NCI-H2171 treated with DMSO at 0.1 percent for 48 hours (cell line): ENCODE measurements at regions not wholly inside any gene's neighbourhood (a gene's known extent, or its start where the extent isn't known, plus 50 kb on each side); places are given as distances from the start of the nearest gene placed in this dataset.

Experiments
- DNase-seq: peaks from one replicate; lab custom pipeline; 2025; lab: John Stamatoyannopoulos, UW

DNA sequence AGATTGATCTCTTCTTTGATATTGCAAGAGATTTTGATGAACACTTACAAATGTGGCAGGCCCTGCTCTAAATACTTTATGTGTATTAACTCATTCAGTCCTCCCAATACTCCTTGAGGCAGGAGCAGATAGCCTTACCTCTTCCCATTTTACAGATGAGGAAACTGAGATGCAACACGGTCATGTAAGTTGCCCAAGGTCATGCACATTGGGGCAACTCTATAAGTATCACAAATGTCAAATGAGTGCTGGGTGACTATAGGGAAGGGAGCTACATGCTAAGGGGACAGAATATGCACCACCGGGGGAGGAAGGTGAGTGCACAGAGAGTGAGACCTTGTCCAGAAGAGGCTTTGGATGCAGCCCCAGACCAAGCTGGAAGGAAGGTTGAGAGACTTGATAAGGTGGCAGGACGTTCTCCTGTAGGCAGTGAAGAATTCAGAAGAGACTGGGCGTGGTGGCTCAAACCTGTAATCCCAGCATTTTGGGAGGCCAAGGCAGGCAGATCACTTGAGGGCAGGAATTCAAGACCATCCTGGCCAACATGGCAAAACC lies 132.3 kb upstream of the PWP1 start:
- DNase-seq: no peak

DNA sequence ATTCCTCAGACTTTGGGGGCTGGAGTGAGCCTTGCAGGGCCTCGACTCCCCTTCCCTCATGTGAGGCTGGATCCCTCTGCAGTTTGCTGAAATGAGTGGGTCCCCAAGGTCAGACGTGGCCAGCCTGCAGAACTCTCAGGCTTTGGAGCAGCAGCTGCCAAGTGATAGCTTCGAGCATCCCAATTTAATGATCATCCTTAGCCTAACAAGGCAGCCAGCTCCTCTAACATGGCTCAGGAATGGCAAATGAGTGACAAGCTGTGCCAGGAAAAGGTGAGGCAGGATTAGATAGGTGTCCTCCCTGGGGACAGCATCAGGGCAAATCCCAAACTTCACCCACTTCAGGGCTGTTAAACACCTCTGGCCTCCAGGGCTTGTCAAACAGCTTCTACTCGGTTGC lies 130.7 kb upstream of the PWP1 start:
- DNase-seq: no peak

DNA sequence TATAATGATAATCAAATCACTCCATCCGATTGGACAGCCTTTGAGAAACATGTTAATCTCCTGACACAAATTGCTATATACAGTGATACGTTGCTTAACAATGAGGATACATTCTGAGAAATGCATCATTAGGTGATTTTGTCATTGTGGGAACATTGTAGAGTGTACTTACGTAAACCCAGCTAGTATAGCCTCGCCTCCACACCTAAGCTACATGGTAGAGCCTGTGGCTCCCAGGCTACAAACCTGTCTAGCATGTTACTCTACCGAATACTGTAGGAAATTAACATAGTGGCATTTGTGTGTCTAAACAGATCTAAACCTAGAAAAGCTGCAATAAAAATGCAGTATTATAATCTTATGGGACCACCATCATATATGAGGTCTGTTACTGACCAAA lies 128.6 kb upstream of the PWP1 start:
- DNase-seq: no peak

DNA sequence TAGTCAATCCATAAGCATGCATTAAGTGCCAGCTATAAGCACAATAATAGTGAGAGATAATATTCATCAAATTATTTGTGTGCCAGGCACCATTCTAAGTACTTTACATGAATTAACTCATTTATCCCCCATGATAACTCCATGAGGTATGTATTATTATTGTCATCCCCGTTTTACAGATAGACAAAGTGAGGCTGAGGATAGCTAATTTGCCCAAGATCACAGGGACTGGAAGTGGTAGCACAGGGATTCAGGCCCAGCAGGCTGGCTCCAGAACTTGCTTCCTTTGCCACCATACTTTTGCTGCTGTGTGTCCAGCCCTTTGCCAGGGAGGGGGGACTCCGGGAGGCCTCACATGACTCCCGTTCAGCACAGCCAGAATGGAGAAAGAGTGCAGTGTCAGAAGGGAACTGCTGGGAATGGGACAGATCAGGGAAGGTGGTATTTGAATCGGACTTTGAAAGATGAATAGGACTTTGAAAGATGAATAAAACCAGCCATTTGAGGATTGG lies 128.0 kb upstream of the PWP1 start:
- no peak for DNase-seq

DNA sequence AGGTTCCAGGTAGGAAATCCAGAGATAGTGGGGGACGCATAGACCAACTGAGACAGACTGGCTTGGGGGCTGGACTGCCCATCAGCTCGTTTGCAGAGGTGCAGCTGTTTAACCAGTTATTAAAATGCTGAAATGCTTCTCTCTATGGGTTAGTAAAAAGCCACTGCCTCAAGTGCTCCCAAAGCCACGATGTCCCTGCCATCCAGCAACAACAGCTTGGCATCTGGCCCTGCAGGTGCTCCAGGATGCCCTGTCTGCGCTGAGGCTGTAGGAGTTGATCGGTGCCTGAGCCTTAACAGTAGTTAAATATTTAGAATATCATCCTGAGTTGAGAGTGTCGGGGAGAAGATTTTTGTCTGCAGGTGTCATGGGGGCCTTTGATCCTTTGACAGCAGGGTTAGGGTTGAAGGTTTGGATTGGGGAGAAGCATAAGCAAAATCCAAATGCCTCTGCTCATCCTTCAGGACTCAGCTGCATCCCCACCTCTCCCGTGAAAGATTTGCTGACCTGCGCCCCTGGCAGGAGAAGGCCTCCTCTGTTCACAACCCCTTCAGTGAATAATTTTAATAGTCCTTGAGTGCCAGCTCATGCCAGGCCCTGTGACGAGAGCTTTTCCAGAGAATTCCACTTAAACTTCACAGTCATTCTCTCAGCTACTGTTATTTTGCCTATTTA lies 127.3 kb upstream of the PWP1 start:
- no peak for DNase-seq

DNA sequence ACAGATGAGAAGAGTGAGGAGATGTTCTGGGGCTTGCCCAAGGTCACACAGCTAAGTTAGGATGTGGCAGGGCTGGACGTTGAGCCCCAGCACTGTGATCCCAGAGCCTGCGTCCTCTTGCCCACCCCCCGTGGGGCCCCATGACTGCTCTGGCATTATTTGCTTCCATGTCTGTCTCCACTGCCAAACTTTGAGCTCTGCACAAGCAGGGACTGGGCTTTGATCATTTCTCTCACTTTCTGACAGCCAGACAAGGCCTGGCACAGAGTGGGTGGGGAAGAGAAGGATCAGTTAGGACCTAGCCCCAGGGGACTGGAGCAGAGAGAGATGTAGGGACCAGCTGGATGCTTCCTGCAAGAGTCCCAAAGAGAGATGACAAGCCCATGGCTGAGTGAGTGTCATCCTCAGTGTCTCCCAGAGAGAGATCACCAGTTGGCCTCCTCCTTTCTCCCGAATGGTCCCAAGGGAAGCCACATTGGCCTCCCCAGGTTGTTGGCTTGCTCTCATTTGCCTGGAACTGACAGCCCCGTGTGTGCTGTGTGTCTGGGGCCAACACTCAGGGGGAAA lies 126.7 kb upstream of the PWP1 start:
- DNase-seq: peak; percentile 19

DNA sequence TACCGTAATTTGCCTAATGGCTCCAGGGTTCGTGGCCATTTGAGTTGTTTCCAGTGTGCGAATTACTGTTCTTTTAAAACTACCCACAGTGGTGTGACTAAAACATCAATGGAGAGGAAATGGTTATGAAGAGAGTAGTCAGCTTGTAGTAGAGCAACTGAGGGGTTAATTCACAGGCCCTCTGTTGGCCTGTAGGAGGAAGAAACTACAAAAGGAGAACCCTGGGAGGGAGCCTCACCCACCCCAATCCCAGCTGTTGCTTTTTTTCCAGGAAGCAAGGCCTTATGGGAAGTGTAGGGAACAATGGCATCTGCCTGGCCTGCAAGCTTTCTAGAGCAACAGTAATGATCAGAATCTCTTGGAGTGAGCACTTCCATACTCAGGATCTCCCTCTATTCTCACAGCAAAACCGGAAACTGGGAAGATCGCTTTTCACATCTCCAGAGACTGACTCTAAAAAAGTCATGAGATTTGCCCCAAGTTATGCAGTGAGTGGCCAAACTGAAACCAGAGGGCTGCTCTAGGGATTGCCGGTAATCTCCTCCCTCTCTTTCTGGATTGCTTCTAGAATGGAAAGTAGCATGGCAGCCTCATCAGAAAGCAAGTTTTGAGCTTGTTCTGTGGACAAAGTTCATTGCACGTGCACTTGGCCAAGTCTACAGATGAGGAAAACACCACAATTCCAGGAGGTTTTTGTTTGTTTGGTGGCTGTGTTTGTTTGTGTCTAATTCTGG lies 125.3 kb upstream of the PWP1 start:
- peak; percentile 67 for DNase-seq

DNA sequence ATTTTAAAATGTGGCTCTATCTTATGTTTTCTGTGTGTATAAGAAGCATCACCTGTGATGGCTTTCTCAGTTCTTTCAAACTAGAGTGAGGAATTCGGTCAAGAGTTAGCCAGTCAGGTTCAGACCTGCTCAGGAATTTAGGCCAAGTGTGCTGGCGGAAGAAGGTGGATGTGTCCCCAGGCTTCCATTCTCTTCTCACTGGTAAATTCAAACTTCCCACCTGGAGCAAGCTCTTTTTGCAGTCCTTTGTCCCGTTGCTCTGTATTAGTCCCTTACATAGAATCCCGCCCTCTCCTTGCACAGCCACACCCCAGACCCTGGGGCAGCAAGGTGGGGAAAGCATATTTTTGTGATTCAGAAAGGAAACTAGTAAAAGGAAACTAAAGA lies 124.7 kb upstream of the PWP1 start:
- DNase-seq: no peak

DNA sequence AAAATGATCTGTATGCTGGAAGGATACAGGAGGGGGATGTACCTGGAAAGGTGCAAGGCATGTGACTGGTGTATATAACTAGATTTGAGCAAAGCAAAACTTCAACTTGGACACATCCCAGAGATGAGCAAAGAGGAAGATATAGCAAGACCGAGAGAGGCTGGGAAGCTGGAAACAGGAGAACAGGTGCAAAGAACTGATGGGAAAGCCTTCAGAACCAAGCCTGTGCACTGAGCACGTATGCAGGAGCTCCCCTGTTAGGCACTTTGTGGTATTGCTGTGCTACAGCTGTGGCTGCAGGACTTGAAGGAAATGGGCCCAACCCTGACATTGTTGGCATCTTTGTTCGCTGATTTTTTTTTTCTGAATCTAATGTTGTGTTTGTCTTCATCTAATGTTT lies 120.7 kb upstream of the PWP1 start:
- DNase-seq: peak; percentile 5

DNA sequence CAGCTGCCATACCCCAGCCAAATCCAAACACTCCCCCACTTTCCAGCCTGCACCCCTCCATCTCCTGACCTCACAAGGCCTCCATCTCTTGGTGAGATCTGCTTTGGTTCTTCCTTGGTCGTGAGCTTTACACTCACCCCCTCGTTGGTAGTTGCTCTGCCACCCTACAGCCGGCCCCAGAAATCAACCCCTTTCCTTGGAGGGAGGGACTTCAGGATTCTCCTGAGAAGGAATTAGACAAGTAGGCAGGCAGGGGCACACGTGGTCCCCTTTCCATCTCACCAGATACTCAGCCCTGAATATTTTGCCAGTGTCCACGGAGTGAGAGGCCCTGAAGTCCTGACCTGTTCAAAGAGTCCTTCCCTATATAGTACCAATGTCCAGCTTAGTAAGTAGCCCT lies 120.0 kb upstream of the PWP1 start:
- no peak for DNase-seq

DNA sequence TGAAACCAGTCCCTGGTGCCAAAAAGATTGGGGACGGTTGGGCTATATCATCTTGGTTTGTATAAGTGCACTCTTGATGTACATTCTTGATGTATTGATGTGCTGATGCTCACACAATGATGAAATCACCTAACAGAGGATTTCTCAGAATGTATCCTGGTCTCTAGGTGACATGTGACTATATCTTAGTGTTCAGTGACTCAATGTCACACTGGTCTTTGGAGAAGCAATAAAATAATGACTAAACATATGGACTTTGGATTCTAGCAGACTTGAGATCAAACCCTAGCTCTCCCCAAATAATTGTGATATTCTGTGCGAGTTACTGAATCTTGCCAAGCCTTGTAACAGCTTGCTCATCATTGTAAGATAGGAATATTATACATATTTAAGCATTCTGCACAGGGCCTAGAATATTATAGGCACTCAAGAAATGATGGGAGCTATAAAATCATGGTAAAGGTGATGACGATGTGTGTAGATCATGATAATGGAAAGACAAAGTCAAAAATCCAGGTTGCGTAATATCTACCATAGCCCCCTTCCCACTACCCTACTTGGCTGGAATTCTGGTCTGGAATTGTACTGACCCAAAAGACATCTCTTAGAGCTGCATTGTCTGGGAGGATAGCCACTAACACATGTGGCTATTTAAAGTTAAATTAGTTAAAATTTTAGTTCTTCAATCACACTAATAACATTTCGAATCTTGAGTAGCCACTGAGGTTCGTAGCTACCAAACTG lies 117.6 kb upstream of the PWP1 start:
- DNase-seq: no peak

DNA sequence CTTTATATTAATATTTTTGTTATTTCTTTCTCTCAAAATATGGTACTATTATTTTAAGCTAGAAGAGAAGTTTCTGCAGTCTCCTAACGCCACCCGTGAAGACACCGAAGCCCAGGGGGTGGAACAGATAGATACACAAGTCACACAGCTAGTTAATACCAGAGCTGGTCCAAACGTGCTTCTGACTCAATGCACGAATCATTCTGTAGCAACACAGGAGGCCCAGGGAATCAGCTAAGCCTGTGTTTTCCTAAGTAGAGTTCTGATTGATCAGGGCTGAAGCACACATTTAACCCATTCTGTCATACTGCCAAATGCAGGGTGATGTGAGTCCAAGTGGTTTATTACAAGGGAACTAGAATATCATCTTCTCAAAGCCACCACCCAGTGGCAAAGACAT lies 116.9 kb upstream of the PWP1 start:
- DNase-seq: no peak

DNA sequence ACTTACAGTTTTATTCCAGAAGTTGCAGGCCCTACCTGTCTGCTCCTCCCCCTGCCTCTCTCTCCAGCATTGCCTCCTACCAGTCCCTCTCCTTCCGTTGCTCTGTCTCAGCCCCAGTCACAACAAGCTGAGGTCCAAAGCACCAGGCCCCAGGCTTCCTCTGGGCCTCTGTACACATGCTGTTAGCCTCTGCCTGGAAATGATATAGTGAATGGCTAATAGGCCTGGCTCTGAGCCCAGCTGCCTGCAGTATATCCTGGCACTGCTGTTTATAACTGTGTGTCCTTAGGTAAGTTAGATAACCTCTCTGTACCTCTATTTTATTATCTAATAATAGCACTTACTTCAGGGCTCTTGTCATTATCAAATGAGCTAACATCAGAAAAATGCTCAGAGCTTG lies 114.9 kb upstream of the PWP1 start:
- DNase-seq: no peak

DNA sequence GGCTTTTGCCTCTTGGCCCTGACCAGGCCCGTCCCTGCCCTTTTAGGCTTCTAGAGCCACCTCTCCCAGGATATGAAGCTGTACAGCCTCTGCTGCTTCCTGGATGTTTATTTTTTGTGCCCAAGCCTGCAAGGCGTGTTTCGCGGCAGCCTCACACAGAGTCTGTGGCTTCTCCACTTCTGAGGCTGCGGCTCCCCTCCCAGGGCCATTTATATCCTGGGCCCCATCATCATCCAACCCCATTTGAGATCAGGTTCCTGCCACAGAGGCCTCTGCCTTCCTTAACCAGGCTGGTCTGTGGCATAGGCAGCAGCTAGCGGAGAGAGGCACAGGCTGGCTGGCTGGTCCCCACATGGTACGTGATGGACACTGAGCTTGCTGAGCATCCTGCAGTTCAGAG lies 114.1 kb upstream of the PWP1 start:
- no peak for DNase-seq

DNA sequence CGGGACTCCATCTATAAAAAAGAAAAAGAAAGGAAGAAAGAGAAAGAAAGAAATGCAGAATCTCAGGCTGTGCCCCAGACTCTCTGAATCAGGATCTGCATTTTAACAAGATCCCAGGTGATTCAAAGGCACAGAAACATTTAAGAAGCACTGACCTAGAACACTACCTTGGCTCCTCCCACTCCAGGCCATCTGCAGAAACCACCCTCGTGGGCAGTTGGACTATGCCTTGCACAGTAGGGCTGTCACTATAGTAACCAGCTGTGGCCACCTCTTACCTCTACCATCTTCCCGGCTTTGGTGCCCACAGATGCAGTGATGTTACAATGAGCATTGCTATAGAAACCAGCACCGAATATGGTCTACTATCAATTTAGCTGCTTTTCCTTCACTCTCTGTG lies 110.9 kb upstream of the PWP1 start:
- no peak for DNase-seq

DNA sequence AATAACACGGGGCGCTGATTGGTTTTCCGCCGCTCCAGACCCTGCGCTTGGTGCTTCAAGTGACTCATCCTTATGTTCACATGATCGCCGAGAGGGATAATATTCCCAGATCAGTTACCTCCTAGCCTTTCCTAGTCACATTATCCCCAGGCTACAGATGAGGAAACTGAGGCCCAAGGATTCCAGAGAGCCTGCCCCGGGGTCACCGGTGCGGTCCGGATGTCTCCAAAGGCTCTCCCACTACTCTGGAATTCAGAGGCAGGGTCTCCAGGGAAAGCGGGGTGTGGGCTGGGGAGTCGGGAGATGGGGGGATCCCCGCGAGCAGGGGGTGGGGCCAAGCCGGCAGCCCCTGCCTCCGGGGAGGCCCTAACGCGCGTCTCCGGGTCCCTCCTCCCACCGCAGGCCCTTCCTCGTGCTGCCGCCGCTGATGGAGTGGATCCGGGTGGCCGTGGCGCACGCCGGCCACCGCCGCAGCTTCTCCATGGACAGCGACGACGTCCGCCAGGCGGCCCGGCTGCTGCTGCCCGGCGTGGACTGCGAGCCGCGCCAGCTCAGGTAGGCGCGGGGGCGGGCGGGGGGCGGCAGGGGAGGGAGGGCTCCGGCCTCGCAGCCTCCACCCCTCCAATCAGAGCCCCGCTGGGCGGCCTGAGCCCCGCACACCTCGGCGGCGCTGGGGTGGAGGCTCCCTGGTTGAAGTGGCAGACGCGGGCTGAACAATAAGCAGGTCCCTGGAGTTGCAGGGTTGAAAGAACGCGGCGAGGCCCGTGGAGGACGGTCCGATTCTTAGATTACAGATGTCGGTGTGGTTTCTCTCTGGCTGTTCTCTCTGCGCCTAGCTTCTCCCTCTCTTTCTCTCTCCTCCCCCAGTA lies 104.6 kb upstream of the PWP1 start:
- DNase-seq: no peak

DNA sequence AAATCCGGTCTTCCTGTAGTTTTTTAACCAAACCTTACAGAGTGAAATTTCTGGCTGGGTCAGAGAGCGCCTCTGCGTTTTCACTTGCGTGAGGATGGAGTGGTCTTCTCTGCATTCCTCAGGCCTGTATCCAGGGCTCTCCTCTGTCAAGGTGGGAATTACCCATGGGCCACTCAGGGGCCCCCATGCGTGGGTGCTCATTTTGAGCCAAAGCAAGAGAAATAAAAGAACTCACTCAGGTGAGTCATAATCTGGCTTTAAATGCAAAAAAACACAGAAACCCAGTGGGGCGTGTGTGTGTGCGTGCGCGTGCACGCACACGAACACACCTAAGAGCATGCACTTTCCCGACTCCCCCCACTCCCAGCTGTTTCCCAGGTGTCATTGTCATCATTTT lies 104.0 kb upstream of the PWP1 start:
- no peak for DNase-seq

DNA sequence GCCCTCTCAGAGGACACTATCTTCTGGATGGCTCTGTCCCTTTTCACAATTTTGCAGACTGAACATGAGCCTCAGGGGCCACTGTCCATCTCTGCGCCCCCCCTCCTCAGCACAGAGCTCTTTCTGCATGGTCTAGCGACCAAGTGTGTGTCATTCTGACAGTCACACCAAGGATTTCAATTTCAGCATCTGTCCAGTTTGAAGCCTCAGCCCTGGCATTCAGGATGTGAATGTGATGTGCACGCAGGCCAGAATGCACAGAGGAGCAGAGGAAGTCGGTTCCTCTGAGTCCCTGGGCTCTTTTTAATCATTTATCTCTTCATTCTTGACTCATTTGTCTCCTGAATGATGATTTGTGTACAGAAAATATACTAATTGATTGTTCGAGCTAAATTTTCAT lies 102.0 kb upstream of the PWP1 start:
- no peak for DNase-seq

DNA sequence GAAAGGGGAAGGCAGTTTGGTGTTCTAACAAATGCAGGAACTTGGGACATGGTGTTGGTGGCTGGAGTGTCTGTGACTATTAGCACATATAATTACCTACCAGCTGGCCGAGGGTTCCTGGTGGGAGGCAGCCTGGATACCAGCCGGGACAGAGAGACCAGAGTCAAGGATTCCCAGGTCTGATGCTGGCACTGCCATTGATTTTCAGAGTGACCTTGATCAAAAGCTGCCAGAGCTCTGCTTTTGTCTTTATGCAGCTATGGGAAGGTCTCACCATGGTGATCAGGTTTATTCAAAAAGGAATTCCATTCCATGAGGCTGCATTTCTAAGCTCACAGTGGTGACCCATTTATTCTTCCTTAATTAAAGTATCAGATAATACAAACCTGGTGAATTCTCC lies 101.0 kb upstream of the PWP1 start:
- no peak for DNase-seq

DNA sequence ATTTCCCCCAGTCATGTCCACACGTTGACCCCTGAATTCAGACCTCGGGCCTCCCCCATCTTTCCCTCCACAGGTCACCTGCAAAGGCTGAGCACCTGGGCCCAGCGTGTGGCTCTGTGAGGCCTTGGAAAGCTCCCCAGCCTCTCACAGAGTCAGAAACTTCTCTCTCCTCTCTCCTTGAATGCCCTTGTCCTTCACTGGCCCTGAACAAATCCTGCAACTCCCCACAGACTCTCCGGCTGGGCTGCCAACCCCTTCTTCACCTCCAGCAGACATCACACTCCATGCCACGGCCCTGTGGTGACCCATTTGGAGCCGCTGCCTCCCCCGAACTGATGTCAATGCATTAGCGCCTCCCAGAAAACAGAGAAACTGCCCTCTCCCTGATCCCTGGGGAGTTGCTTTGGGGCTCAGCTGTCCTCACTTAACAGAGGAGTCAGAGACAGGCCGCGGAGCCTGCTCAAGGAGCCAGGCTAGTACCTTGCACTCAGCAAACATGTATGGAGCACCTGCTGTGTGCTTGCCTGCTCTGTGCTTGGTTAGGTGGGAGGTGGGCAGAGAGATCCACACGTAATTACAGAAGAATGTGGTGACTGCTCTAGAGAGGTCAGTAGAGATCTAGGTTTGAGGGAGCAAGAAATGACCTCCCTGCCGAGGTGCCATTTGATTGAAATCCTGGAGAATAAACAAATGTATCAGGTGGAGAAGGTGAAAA lies 99.2 kb upstream of the PWP1 start:
- no peak for DNase-seq

DNA sequence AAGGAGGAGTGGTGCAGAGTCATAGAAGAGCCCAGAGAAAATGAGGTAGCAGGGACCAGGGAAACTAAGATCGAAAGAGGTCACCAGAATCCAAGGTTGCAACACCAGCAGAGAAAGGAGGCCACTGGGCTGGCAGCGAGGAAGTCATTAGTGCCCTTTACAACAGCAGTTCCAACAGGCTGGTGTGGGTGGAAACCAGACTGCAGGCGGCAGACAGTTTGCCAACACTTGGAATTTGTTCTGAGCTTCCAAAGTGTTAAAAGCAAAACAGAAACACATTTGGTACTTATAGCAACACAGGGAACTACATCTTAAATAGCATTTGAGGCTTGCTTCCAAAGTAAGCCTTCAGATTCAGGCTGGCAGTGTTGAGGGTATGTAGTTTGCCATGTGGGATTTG lies 95.2 kb upstream of the PWP1 start:
- no peak for DNase-seq
